H1 (cell line): ENCODE measurements at regions not wholly inside any gene's neighbourhood (a gene's known extent, or its start where the extent isn't known, plus 50 kb on each side); places are given as distances from the start of the nearest gene placed in this dataset.
A peak's percentile ranks its signal among the peaks of the same experiment; 100 is the strongest.

Source experiments
- CTCF ChIA-PET: fragments of 300-600 bp; sonication (Branson Sonifier 250); formaldehyde crosslinking; loops from one replicate; lab custom pipeline; 2021; ENCODE audit not compliant: partially characterized antibody; lab: Charles Lee
- POLR2A ChIA-PET: fragments of 300-600 bp; sonication (Branson Sonifier 250); formaldehyde crosslinking; loops from one replicate; lab custom pipeline; 2021; ENCODE audit warnings: inconsistent platforms; ENCODE audit not compliant: partially characterized antibody; lab: Charles Lee
- DNase-seq, 2 experiments: peaks; one replicate each; pipeline versions ENCODE4 v3.0.0 to v3.0.0-alpha.2; 2010 to 2022; ENCODE audit warnings: low spot score in 2 of 2, low read depth in 1 of 2, mixed read lengths in 1 of 2
- FAIRE-seq: peaks from 2 replicates; lab custom pipeline; 2011; peaks lifted over from hg19 to GRCh38; lab: Jason Lieb, UNC
- H2AFZ ChIP-seq: 2 replicates; pipeline ENCODE4 v1.8.1; 2012; ENCODE audit warnings: low read length, inconsistent platforms
- H2AK5ac ChIP-seq: 2 replicates; pipeline ENCODE4 v1.6.1; 2013; ENCODE audit warnings: low read depth, low read length
- H2BK120ac ChIP-seq: replicated peaks from 2 replicates; pipeline ENCODE3; 2013; ENCODE audit warnings: low read depth, low read length, inconsistent platforms
- H2BK12ac ChIP-seq: 2 replicates; pipeline ENCODE4 v1.6.1; 2013; ENCODE audit warnings: low read depth, low read length
- H2BK15ac ChIP-seq: 2 replicates; pipeline ENCODE4 v1.6.1; 2013; ENCODE audit warnings: low read length
- H2BK20ac ChIP-seq: 2 replicates; pipeline ENCODE4 v1.6.1; 2013; ENCODE audit warnings: low read length
- H2BK5ac ChIP-seq: 2 replicates; pipeline ENCODE4 v1.6.1; 2013; ENCODE audit warnings: low read depth, low read length
- H3K14ac ChIP-seq: 2 replicates; pipeline ENCODE4 v1.6.1; 2013; ENCODE audit warnings: inconsistent platforms; ENCODE audit not compliant: insufficient read length
- H3K18ac ChIP-seq: 2 replicates; pipeline ENCODE4 v1.6.1; 2013; ENCODE audit warnings: low read length; ENCODE audit errors: extremely low read depth
- H3K23ac ChIP-seq: 2 replicates; pipeline ENCODE4 v1.6.1; 2013; ENCODE audit warnings: inconsistent platforms; ENCODE audit not compliant: insufficient read length
- H3K23me2 ChIP-seq: 2 replicates; pipeline ENCODE4 v1.6.1; 2013; ENCODE audit warnings: low read depth, low read length
- H3K27ac ChIP-seq: 2 replicates; pipeline ENCODE4 v1.6.1; 2011; ENCODE audit warnings: low read depth, low read length, inconsistent platforms
- H3K27me3 ChIP-seq, 4 experiments: replicated peaks in 1 of 4; 1 replicate in 1 of 4; 2 replicates in 3 of 4; pipeline versions ENCODE4 v1.6.1 to v1.8.1; 2011 to 2013; ENCODE audit warnings: low read length in 3 of 4, mild to moderate bottlenecking in 3 of 4, inconsistent platforms in 2 of 4, mixed read lengths in 2 of 4, moderate library complexity in 1 of 4; ENCODE audit not compliant: control insufficient read depth in 3 of 4, insufficient read depth in 3 of 4; ENCODE audit errors: extremely low read depth in 1 of 4
- H3K36me3 ChIP-seq, 4 experiments: 2 replicates each; pipeline versions ENCODE4 v1.6.1 to v1.8.1; 2011 to 2013; ENCODE audit warnings: mild to moderate bottlenecking in 4 of 4, low read length in 3 of 4, moderate library complexity in 2 of 4, control low read depth in 1 of 4, inconsistent platforms in 1 of 4; ENCODE audit not compliant: insufficient read depth in 4 of 4, control insufficient read depth in 2 of 4
- H3K4ac ChIP-seq: replicated peaks from 2 replicates; pipeline ENCODE3; 2013; ENCODE audit warnings: low read length, low read depth, mixed read lengths, inconsistent platforms; ENCODE audit not compliant: insufficient read length
- H3K4me1 ChIP-seq, 4 experiments: replicated peaks in 1 of 4; 1 replicate in 1 of 4; 2 replicates in 3 of 4; pipeline versions ENCODE4 v1.6.1 to v1.8.1; 2011 to 2013; ENCODE audit warnings: low read length in 3 of 4, inconsistent platforms in 2 of 4, mixed read lengths in 1 of 4; ENCODE audit not compliant: insufficient read depth in 4 of 4, control insufficient read depth in 3 of 4
- H3K4me2 ChIP-seq, 2 experiments: 2 replicates each; pipeline versions ENCODE4 v1.6.1 to v1.8.1; 2011 to 2013; ENCODE audit warnings: low read depth in 2 of 2, low read length in 2 of 2, control low read depth in 1 of 2, inconsistent platforms in 1 of 2, mild to moderate bottlenecking in 1 of 2; ENCODE audit not compliant: insufficient read depth in 1 of 2
- H3K4me3 ChIP-seq, 4 experiments: fragments of 200-600, 300-600 bp in 1 of 4; sonication (generic), shearing (Covaris generic), sonication (Bioruptor Twin) in 1 of 4; 2 replicates each; pipeline versions ENCODE4 v1.5.1 to v1.8.1; 2011 to 2016; ENCODE audit warnings: low read length in 4 of 4, low read depth in 3 of 4, control low read depth in 2 of 4, inconsistent platforms in 2 of 4, mild to moderate bottlenecking in 2 of 4, mixed read lengths in 1 of 4, moderate library complexity in 1 of 4; ENCODE audit not compliant: insufficient read depth in 2 of 4; ENCODE audit errors: extremely low read depth in 1 of 4
- H3K56ac ChIP-seq: replicated peaks from 2 replicates; pipeline ENCODE3; 2013; ENCODE audit warnings: low read depth, mild to moderate bottlenecking, mixed read lengths, low read length, inconsistent platforms; ENCODE audit not compliant: insufficient read length
- H3K79me1 ChIP-seq: 2 replicates; pipeline ENCODE4 v1.6.1; 2013; ENCODE audit warnings: low read depth, low read length, control low read depth
- H3K79me2 ChIP-seq, 2 experiments: 2 replicates each; pipeline versions ENCODE4 v1.6.1 to v1.8.1; 2012 to 2013; ENCODE audit warnings: low read length in 2 of 2, mild to moderate bottlenecking in 2 of 2, inconsistent platforms in 1 of 2; ENCODE audit not compliant: insufficient read depth in 2 of 2, control insufficient read depth in 1 of 2
- H3K9ac ChIP-seq, 4 experiments: replicated peaks in 1 of 4; 1 replicate in 1 of 4; 2 replicates in 3 of 4; pipeline versions ENCODE4 v1.6.1 to v1.8.1; 2011 to 2013; ENCODE audit warnings: low read depth in 3 of 4, low read length in 3 of 4, control low read depth in 2 of 4, mild to moderate bottlenecking in 2 of 4, moderate library complexity in 2 of 4, inconsistent platforms in 1 of 4; ENCODE audit errors: extremely low read depth in 1 of 4
- H3K9me3 ChIP-seq, 2 experiments: 2 replicates each; pipeline versions ENCODE4 v1.6.1 to v1.8.1; 2012 to 2013; ENCODE audit warnings: mild to moderate bottlenecking in 2 of 2, moderate library complexity in 2 of 2, control low read depth in 1 of 2, inconsistent platforms in 1 of 2, low read depth in 1 of 2, low read length in 1 of 2, mixed read lengths in 1 of 2; ENCODE audit not compliant: insufficient read depth in 2 of 2
- H4K20me1 ChIP-seq, 2 experiments: replicated peaks in 1 of 2; 2 replicates each; pipeline versions ENCODE3 to v1.8.1; 2011 to 2013; ENCODE audit warnings: inconsistent platforms in 2 of 2, low read length in 2 of 2, mild to moderate bottlenecking in 1 of 2; ENCODE audit not compliant: insufficient read depth in 2 of 2, control insufficient read depth in 1 of 2
- H4K5ac ChIP-seq: 2 replicates; pipeline ENCODE4 v1.6.1; 2013; ENCODE audit warnings: low read length, low read depth, mixed read lengths, inconsistent platforms; ENCODE audit not compliant: insufficient read length
- H4K8ac ChIP-seq: 2 replicates; pipeline ENCODE4 v1.8.0; 2013; ENCODE audit warnings: mild to moderate bottlenecking, moderate library complexity, low read length, inconsistent platforms; ENCODE audit not compliant: insufficient read depth; ENCODE audit errors: extremely low read depth
- H4K91ac ChIP-seq: replicated peaks from 2 replicates; pipeline ENCODE3; 2013; ENCODE audit warnings: low read length, mixed read lengths, inconsistent platforms; ENCODE audit not compliant: insufficient read length
- BCL11A ChIP-seq, 2 experiments: IDR thresholded peaks; one replicate each; pipeline ENCODE4 v1.6.1; 2011; ENCODE audit warnings: low read depth in 2 of 2, low read length in 2 of 2, mild to moderate bottlenecking in 2 of 2
- TEAD4 ChIP-seq: IDR thresholded peaks from 2 replicates; pipeline ENCODE4 v1.6.1; 2012; ENCODE audit warnings: low read depth, low read length, inconsistent platforms, mixed read lengths
- WGBS, 2 experiments: shearing (Covaris generic) in 1 of 2; methylation state at CpG; one replicate each; pipeline versions ENCODE4 v1.1.6 to v1.1.7; 2013 to 2015; ENCODE audit warnings: low lambda C conversion rate in 2 of 2, mixed read lengths in 2 of 2, inconsistent platforms in 1 of 2, low coverage in 1 of 2, missing lambda C conversion rate in 1 of 2; ENCODE audit not compliant: insufficient replicate concordance in 2 of 2, insufficient coverage in 1 of 2, insufficient read length in 1 of 2; ENCODE audit errors: extremely low coverage in 1 of 2, missing lambda C conversion rate in 1 of 2; 5-methylcytosine and 5-hydroxymethylcytosine counted together

DNA sequence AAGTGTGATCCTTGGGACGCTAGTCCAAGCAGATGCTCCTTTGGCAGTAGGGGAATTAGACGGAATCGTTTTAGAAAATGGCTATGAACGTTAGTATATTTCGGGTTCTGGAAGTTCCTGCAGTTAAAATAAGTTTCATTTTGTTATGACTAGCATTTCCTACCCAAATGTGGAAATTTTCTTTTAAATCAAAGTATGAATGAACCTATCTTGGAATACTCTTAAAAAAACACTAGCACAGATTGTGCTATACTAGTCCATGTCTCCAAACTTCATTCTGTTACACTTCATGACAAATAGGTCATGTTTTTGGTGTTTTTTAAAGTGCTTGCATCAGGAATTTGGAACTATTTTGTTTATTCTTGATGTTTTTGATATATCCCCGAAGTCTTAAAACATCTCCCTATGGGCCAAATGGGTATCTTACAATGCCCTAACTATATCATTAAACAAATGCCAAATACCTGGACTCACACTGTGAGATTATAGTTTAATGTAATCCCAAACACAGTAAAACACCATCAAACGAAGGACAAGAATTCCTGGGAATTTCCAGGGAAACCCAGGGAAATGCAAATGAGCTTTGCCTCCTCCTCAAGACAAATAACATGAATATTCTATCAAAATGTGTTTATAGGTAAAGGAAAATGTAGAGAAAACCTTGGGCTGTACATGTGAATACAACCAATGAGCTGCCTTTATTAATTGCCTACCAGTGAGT lies 75.9 kb upstream of the PTPRZ1 start:
- no peak for DNase-seq

More for the DNA sequence above, 75.9 kb upstream of the PTPRZ1 start:
- Histone ChIP-seq H3K56ac (no peak overlapping the region), H3K4me1 (peaks cover 0 to 23% (median 13%) of the 10 kb centered on the region in 4 experiments; a peak in 5 of 7 replicates), H3K23ac (no peak overlapping the region), H3K27me3 (no peaks in the 10 kb centered on the region), H3K79me2 (no peaks in the 10 kb centered on the region), H4K5ac (peak overlapping the region; percentile 73), H4K20me1 (no peaks in the 10 kb centered on the region), H3K36me3 (no peaks in the 10 kb centered on the region), H2AFZ (no peak overlapping the region), H3K79me1 (no peaks in the 10 kb centered on the region), H2BK15ac (no peak overlapping the region), H2BK20ac (no peak overlapping the region), H2BK120ac (peak overlapping the region; percentile 93), H2AK5ac (no peak overlapping the region), H2BK5ac (peak overlapping the region; percentile 77; the same call in 1 of the 2 replicates), H3K9me3 (no peaks in the 10 kb centered on the region), H3K4me2 (0 out of 4 replicates have a peak overlapping the region, but pooled peaks have one; percentile 24 to 38), H3K9ac (no peak overlapping the region), H3K14ac (no peak overlapping the region), H3K18ac (peak overlapping the region; percentile 51), H3K4me3 (0 out of 8 replicates have a peak overlapping the region, but pooled peaks of 1 of the 4 experiments have one; percentile 3), H2BK12ac (peak overlapping the region; percentile 78; the same call in 1 of the 2 replicates), H3K4ac (no peak overlapping the region), H4K8ac (no peak overlapping the region), H3K23me2 (no peaks in the 10 kb centered on the region), H3K27ac (peak overlapping the region; percentile 43; the same call in 1 of the 2 replicates), H4K91ac (peak overlapping the region; percentile 42)
- POLR2A ChIA-PET, result interaction anchor here (1.0 kb wide), 1 partner anchor 61 kb away, joined by 3 read pairs; no protein-coding TSS in a partner anchor
- peak; percentile 7 for FAIRE-seq
- WGBS, 2 experiments, result 77% methylated on average over 7 of the region's 7 CpGs; no CpG with 5 or more reads in 1 of the 2 experiments
- CTCF ChIA-PET, result interaction anchor here (1.1 to 1.5 kb wide), 2 partner anchors 10 to 16 kb away, joined by 5 read pairs; no protein-coding TSS in a partner anchor
- TF ChIP-seq TEAD4 (0 out of 2 replicates have a peak, but pooled peaks have one; percentile 47), BCL11A (IDR thresholded peaks at IDR 0.05; ENCODE audit: low read depth in 2 of 2, low read length in 2 of 2) (no peak)
